CD4-positive, alpha-beta T cell treated with Interleukin-4 for 4 hours (primary cell): ENCODE measurements at regions not wholly inside any gene's neighbourhood (a gene's known extent, or its start where the extent isn't known, plus 50 kb on each side); places are given as distances from the start of the nearest gene placed in this dataset.

ENCODE experiments used
- DNase-seq: peaks from one replicate; pipeline ENCODE4 v3.0.0-alpha.2; 2020

DNA sequence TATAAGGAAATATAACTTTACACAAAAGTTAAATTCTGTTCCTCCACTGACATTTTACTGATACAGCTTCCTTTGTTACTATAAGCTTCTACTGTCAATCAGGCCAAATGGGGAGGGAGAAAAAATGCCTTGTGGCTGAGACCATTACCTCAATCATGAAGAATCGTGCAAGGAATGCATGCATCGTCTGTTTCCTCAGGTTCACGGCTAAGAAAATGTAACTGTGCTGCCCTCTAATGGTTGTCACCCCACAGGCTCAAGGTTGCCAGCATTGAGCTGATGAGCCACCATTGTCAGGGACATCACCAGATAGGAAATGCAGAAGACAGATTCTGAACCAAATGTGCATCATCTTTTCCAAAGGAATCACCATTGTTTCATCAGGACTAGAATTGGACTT is 426.9 kb downstream of the CDH2 start:
- no peak for DNase-seq

DNA sequence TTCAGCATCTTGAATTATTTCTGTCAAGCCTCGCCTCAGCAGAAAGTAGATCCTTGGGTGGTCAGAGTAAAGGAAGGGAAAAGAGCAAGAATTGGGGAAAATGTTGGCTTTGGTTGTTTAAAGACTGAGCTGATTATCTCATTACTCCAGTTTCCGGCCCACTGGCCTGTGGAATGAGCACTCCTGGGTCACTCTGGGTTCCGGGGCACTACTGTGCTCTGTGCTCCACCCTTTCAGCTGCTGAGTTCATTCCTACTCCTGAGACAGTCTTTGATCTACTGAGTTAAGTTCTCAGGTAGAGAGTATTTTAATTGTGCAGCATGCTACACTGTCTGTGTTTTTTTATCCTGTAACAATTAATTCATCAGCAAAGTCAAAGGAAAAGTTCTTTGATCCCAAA is 427.7 kb downstream of the CDH2 start:
- DNase-seq = no peak

DNA sequence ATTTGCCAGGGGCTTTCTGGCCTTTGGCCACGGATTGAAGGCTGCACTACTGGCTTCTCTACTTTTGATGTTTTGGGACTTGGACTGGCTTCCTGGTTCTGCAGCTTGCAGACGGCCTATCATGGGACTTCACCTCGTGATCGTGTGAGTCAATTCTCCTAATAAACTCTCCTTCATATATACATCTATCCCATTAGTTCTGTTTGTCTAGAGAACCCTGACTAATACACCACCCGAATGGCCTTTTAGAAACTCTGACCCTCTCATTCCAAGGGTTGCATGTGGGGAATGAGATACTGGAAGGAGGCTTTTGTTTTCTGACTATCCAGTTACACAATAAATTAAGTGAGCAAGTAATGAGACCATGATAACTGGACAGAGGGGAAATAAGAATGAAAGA is 430.7 kb downstream of the CDH2 start:
- DNase-seq = no peak

DNA sequence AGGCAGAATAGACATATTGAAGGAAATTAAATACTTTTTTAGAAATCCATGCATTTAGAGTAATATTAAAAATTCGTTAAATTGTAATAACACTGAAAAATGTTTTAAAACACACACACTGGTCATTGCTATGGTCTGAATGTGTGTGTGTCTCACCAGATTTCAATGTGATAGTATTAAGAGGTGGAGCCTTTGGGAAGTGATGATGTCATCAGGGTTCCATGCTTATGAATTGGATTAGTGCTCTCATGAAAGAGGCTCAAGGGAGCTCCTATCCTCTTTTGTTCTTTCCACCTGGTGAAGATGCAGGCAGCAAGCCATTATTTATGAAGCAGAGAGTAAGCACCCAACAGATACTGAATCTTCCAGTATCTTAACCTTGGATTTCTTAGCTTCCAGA is 441.8 kb downstream of the CDH2 start:
- no peak for DNase-seq

DNA sequence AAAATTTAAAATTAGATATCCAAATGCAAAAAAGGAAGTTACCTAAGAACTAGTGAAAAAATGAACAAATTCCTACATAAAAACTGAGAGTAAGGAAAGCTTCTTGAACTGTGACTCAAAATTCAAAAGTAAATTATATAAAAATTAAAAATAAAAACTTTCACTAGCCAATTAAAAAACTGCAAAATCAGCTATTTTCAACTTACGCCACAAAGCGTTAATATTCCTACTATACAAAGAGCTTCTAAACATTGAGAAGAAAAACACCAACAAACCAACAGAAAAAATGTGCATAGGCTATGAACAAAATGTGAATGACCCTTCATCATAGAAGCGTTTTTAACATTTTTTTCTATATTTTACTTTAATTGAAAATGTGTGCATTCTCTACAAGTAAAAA is 445.7 kb downstream of the CDH2 start:
- no peak for DNase-seq

DNA sequence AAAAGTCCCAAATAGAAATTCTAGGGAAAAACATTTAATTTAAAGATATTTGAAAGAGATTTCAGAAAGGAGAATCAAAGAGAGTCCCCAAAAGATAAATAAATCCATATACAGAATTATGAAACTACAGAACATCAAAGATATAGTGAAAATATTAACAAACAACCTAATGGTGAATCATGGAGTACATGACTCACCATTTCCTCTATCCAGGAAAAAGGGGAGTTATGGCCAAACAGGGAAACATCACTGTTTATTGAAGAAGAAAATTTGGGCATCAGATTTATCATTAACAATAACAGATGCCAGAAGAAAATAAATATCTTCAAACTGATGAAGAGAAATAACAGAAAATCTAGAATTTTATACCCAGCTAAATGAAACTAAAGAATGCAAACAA is 448.3 kb downstream of the CDH2 start:
- no peak for DNase-seq

DNA sequence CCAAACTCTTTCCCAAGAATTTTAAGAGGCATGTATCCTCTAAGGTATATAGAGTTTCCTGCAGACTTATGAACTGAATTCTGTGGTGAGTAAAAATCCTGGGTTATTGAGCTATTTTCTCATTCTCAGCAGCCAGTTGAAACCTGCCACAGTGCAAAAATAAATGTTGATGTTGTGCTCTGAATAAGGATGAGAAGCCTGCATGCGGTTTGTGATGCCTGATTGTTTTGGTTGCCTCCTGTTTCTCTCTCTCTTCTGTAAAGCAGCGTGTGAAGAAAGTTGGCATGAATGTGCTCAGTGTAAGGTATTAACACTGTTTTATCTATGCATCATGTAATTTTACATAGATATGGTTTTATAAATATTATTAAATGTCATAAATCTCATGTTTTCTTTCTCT is 452.6 kb downstream of the CDH2 start:
- DNase-seq = no peak

DNA sequence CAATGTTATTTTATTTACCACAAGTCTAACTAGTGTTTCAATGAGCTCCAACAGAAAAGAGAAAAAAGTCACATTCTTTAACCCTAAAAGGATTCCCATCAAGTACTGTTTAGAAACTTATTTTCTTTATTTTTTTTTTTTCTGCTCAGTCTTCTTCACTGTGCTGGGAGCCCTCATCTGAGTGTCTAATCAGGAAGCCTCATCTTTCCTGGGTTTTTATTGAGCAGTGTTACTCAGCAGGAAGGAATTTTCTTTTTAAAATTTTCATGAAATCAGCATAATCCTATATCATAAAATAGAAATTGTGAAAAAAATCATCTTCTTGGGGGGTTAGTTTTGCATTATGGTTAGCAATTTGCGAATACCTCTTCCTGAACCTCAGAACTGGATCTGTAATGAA is 453.8 kb downstream of the CDH2 start:
- DNase-seq = no peak

DNA sequence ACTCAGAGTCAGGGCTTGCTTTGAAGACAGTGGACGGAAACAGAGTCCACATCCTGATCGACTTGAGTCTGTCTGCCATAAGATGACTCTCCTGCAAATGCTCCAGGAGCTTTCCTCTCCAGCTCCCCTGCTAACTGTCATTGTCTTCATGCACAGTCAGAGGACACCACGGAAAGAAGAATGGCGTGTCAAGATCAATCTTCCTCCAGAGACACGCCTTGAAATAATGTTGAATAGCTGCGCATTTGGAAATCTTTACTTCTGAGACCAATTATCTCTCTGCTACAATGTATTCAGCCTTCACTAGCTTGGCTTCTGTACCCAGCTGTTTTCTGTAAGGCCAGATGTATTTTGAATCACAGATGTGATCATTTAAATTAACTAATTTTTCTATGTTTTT is 457.2 kb downstream of the CDH2 start:
- DNase-seq = no peak

DNA sequence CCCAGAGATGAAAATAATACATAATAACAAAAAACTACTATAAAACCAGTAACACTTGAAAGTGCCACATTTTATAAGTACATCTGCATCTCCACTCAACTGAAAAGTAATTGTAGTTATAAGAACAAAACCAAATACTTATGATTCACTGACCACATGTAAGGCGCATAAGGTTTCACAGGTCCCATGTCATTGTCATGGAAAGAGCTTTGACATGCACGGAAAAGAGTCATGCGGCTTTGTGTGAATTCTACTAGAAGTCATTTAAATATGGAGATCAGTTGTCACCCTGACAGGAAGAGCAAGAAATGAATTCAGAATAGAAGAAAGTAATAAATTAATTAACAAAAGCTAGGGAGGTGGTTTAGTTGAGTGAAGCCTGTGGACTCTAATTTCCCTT is 459.1 kb downstream of the CDH2 start:
- no peak for DNase-seq

DNA sequence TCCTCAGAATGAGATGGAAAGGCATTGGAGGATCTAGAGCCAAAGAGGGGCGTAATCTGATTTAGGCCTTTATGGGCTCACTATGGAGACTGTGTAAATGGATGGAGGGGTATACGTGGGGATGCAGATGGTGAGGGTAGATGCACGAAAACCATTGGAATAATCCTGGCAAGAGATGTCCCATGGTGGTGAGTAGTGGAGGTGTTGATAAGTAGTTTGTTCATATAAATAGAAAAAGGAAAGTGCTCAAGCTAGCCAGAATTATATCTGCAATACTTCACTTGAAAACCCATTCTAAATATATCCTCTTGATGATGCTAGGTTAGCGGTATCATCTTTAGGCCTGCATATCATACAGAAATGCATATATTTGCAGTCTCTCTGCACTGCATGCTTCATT is 459.7 kb downstream of the CDH2 start:
- no peak for DNase-seq

DNA sequence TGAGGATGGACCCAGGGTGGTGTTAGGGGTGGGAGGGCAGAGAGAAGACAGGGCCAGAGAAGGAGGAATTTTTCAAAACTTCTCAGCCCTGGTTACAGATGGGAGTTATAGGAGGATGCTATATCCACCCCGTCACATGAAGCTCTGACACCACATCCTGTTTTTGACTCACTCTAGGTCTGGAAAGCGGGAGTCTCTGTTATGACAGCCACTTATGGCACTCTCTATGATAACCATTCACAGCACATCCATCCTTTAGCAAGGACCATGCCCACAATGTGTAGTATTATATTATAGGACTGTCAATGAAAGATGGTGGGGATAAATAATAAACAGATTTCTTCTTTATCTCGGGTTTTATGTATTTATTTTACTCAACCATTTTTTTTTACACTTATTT is 461.2 kb downstream of the CDH2 start:
- no peak for DNase-seq

DNA sequence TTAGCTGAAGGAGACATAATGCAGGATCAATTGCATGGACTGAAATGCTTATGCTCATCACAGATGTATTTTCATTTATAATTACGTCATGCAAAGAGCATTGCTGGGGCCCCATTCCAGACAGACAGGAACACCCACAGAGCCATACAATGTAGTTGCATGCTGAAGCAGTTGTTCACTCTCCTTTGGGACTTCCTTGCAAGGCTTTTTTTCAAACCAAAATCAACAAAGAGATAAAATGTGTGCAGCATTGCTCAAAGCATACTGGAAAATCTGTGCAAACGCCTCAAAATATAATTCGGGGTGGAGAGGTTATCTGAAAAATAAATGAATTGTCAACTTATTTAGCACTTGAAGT is 463.2 kb downstream of the CDH2 start:
- no peak for DNase-seq

DNA sequence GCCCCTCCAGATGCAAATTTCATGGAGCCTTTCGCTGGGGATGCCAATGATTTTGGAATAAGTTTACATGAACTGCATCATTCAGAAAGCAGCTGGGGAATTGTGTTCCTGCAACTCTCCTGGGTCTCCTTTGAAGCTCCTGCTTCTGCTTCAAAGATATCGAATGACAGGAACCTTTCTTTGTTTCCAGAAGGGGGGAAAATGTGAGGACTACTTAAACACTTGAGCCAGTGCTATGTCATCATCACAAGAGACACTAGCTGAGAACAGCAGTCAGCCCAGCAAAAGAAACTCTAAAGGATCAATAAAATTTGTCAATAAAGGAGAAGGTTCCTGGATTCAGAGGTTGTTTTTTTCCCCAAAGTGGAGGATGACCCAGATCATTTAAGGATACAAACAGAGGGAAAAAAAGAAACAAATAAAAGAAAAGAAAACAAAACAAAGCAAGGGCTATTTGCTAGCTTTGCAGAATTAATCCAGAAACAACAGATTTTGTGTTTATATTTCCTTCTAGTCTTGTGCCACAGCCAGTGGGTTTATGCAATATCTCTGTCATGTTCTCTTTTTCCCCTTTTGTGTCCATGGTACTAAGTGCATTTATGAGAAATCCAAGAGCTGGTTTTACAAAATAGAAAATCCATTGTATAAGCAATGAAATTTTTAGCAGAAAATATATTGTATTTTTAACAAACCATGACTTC is 463.7 kb downstream of the CDH2 start:
- DNase-seq = no peak

DNA sequence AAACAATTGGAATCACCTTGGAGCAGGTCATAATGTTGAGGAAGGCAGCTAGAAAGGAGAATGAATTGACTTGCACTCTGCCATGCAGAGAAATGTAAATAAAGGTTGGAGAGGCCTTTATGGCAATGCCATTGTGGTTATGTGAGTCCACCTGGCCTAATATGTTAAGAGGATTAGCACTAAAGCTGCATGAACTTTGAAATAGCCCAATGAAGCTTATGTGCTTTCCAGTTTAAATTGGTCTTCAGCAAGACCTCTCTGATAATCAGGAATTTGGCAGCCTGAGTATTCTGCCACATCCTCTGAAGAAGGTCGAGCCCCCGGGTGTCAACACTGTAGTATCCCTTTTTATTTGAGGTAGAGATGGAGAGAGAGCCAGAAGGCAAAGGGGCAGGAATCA is 464.9 kb downstream of the CDH2 start:
- DNase-seq = no peak

DNA sequence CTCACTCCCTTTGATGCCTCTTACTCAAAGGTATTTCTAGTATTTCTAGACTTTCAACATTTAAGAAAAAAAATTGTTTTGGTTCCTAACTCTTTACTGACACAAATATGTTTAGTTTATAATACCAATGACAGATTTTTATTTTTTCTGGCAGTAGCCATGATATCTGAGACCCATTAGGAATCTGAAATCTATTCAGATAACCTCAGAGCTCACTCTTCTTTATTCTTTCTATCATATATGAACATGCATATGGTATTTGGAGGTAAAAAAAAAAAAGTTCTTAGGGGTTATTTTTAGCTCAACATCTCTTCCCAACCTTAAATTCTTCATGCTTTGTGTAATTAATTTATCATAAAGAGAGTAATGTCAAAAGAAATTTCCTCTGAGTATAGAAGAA is 465.5 kb downstream of the CDH2 start:
- DNase-seq = no peak

DNA sequence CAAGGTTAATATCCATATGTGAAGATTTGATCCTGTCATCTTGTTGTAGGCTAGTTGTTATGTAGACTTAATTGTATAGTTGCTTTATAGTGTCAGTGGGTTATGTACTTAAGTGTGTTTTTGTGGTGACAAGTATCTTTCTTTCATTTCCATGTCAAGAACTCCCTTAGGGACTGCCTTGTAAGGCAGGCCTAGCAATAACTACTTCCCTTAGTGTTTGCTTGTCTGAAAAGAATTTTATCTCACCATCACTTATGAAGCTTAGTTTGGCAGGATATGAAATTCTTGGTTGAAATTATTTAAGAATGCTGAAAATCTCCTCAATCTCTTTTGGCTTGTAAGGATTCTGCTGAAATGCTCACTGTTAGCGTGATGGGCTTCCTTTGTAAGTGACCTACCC is 467.6 kb downstream of the CDH2 start:
- DNase-seq = no peak

DNA sequence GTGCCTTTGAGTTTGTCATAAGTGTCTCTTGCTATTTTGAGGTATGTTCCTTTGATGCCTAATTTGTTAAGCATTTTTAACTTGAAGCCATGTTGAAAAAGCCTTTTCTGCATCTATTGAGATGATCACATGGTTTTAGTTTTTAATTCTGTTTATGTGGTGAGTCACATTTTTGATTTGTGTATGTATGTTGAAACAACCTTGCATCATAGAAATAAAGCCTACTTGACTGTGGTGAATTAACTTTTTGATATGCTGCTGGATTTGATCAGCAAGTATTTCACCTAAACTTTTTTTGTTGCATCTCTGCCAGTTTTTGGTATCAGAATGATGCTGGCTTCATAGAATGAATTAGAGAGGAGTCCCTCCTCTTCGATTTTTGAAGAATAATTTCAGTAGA is 469.7 kb downstream of the CDH2 start:
- no peak for DNase-seq

DNA sequence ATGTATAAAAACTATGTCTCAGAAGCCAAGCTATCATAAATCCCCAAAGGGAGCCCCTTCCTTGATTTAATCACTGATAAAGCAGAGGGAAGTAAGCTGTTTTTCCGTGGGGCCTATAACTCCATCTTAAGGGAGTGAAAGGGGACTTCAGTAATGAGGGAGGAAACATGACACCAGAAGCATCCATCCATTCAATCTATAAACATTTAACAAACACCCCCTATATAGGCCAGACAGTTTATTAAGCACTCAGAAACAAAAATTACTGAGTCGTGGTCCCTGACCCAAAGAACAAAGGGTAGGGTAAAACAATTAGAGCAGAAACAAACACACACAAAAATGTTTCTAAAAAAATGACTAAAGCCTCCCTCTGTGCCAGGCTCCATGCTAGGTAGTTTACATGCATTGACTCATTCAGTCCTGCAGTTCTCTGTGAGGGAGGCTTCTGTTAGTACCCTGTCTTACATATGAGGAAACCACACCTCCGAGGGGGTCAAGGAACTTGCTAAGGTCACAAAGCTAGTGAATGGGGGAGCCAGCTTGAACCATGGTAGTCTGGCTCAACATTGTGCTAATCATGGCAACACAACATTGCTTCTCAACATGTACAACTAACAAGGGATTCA is 472.1 kb downstream of the CDH2 start:
- no peak for DNase-seq

DNA sequence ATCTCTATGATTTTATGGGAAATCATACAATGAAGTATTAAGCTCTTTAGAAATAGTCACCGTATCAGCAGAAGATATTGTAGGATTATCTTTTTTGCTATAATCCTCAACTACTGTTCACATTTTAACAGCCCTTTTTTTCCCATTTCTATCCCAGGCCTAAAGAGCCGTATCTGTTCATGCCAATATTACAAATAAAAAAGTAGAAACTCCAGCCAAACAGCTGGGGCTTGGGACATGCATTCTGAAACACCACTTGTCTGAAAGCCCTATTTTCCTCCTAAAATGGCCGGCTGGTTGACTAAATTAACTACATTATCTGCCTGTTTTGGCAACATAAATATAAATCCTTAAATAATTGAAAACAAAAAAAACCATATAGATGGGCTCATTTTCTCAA is 477.8 kb downstream of the CDH2 start:
- DNase-seq = no peak

DNA sequence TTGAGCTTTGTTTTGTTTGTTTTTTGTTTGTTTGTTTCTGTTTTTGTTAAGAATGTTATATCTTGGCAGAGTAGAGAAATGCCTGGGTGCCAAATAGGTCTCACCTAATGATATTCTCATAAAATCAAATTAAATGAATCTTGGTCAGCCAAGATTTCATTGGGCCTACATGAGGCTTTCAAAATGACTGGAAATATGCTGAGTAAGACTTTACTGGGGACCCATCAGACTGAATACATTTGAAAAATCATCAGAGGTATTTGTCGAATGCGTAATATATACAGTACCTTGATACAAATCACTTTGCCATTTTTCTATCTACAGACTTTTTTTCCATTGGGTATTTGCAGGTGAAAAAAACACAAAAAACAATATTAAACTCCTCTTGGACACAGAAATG is 480.8 kb downstream of the CDH2 start:
- no peak for DNase-seq

DNA sequence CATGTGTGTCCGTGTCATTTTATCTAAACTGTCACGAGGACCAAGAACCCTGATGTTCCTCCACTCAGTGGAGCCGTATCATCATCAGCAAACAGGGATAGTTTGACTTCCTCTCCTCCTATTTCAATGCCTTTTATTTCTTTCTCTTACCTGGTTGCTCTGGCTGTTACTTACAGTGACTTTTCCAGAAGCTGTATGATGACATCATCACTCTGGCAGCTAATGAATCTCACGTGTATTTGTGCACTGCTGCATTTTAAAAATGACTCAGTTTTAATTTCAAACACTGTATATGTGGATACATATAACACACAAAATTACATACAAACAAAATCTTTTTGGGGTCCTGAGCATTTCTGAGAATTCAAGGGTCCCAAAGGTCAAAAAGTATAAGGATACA is 481.4 kb downstream of the CDH2 start:
- DNase-seq = no peak

DNA sequence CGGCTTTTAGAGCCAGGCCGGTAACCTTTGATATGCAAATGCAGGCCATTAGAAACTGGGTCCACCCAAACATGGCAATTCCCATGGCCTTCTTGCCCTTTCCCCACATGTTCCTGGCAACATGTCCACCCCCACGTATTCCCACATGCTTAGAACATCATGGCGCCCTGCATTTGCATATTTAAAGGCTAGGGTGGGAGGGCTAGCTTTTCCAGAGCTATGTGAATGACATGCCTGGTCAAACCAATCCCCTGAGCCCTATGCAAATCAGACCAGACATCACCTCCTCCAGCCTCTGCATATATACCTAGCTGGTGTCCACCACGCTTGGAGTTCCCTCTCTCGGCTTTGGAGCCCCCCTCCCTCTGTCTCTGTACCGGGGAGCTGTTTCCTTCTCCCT is 481.9 kb downstream of the CDH2 start:
- DNase-seq = no peak

DNA sequence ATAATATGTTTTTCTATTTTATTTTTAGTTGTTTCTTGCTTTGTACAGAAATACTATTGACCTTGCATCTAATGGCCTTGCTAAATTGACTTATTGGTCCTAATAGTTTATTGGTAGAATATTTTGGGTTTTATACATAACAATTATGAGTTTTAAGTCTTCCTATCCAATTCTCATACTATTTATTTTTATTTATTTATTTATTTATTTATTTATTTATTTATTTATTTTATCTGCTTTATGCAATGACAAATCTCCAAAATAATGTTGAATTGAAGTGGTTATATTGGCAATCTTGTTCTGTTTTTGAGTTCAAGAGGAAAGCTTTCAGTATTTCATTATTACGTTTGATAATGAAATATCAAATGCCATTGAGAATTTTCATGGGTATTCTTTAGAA is 488.3 kb downstream of the CDH2 start:
- DNase-seq = no peak

DNA sequence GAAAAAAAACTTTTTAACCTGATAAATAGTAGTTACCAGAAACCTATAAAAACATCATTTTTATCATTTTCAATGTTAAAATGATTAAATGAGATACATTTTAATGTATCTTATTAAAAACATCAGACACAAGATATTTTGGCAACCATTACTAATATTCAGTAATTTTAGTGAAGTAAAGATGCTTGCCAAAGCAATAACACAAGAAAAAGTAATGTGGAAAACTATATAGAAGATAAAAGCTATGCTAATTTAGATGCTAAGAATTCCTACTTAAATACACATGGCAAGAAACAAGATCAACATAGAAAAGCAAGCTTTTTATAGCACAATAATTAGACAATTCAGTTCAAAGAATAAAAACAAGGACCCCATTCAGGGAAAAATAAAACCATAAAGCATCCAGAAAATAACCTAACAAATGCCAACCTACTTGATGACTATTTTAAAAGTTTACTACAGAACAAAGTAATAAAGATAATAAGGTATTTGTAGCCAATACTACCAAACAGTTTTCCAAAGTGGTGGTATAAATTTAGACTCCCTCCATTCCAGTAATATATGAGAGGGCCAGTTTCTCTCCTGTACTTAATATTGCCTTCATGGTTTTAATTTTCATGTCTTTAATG is 489.5 kb downstream of the CDH2 start:
- DNase-seq = no peak
